Motor neuron (in vitro differentiated cells): ENCODE measurements at regions not wholly inside any gene's neighbourhood (a gene's known extent, or its start where the extent isn't known, plus 50 kb on each side); places are given as distances from the start of the nearest gene placed in this dataset.

ENCODE experiments used
- ATAC-seq, 8 experiments: fragments of 200-7000 bp; cut with Tn5 transposase; replicated peaks in 6 of 8; 2 replicates each; pipeline ENCODE4 v1.8.0; 2021; ENCODE audit warnings: mild to moderate bottlenecking in 8 of 8, moderate library complexity in 8 of 8
- H3K27ac ChIP-seq, 2 donors: fragments of 250-450 bp; sonication (Bioruptor Pico); 2 replicates each; pipeline ENCODE4 v1.9.0; 2021; ENCODE audit warnings: antibody characterized with exemption in 2 of 2, mild to moderate bottlenecking in 2 of 2, moderate library complexity in 1 of 2
- H3K4me1 ChIP-seq, 2 donors: fragments of 250-450 bp; sonication (Bioruptor Pico); replicated peaks in 1 of 2; 2 replicates each; pipeline ENCODE4 v1.6.1; 2021; ENCODE audit warnings: antibody characterized with exemption in 2 of 2, mild to moderate bottlenecking in 2 of 2, moderate library complexity in 1 of 2
- H3K4me3 ChIP-seq, 5 donors: fragments of 250-450 bp; sonication (Bioruptor Pico); 2 replicates each; pipeline ENCODE4 v1.9.0; 2021; ENCODE audit warnings: antibody characterized with exemption in 5 of 5, mild to moderate bottlenecking in 5 of 5, moderate library complexity in 4 of 5
- WGBS, 10 experiments: fragments of 450-650 bp; shearing (Covaris generic); methylation state at CpG; one replicate each; pipeline ENCODE4 v1.0.0; 2022; 5-methylcytosine and 5-hydroxymethylcytosine counted together
- in situ Hi-C, 9 experiments: fragments of 400-800 bp; cut with MboI; loops; one replicate each; pipeline ENCODE4 v1.15.0; 2021; ENCODE audit warnings: low sequenced_read_pairs in 9 of 9, low pct_unique_long_range_greater_than_20kb in 2 of 9; ENCODE audit not compliant: unreplicated experiment in 9 of 9

GRCh38 chr1:18535391-18536210 is 54.9 kb downstream of the KLHDC7A start:
- H3K4me1 ChIP-seq = no peaks in the 10 kb centered on the region
- ATAC-seq = no peak
- 0 to 100% (median 79%) methylated on average over 1 to 13 of the region's 14 CpGs; no CpG with 5 or more reads in 1 of the 10 experiments for WGBS, 10 experiments
- no peak overlapping the region for H3K4me3 ChIP-seq
- in situ Hi-C loops = no loop called here
- no peak overlapping the region for H3K27ac ChIP-seq

GRCh38 chr1:18536356-18536755 is 55.6 kb downstream of the KLHDC7A start:
- Histone ChIP-seq H3K4me1 (no peaks in the 10 kb centered on the region), H3K4me3 (no peak overlapping the region), H3K27ac (no peak overlapping the region)
- in situ Hi-C loops = no loop called here
- WGBS, 10 experiments = 50 to 79% (median 77%) methylated on average over 1 to 2 of the region's 2 CpGs; no CpG with 5 or more reads in 7 of the 10 experiments
- no peak for ATAC-seq

- in situ Hi-C loops = no loop called here
- Histone ChIP-seq H3K4me3 (no peak overlapping the region), H3K4me1 (peaks cover 1 to 4% of the 10 kb centered on the region in 2 donors), H3K27ac (no peak overlapping the region)
- ATAC-seq = no peak
- WGBS, 10 experiments = 0 to 87% (median 73%) methylated on average over 1 to 9 of the region's 9 CpGs; no CpG with 5 or more reads in 3 of the 10 experiments
Observed at GRCh38 chr1:18536915-18537314, 56.2 kb downstream of the KLHDC7A start.

- H3K4me3 ChIP-seq = no peak overlapping the region
- peak in 1 of 8 experiments; percentile 16 for ATAC-seq
- H3K27ac ChIP-seq = no peak overlapping the region
- in situ Hi-C loops = no loop called here
- 14 to 87% (median 77%) methylated on average over 1 to 16 of the region's 16 CpGs; no CpG with 5 or more reads in 2 of the 10 experiments for WGBS, 10 experiments
- peaks cover 8 to 11% of the 10 kb centered on the region in 2 donors for H3K4me1 ChIP-seq
Observed at GRCh38 chr1:18537386-18538306, 56.9 kb downstream of the KLHDC7A start.

- no peak overlapping the region for H3K4me3 ChIP-seq
- ATAC-seq = no peak
- in situ Hi-C loops = no loop called here
- 0 to 100% (median 58%) methylated on average over 1 to 4 of the region's 4 CpGs; no CpG with 5 or more reads in 2 of the 10 experiments for WGBS, 10 experiments
- H3K27ac ChIP-seq = no peak overlapping the region
- peaks cover 13 to 17% of the 10 kb centered on the region in 2 donors for H3K4me1 ChIP-seq
Observed at GRCh38 chr1:18539171-18539570, 58.4 kb downstream of the KLHDC7A start.

GRCh38 chr1:18540136-18540765 is 59.5 kb downstream of the KLHDC7A start:
- no peak overlapping the region for H3K27ac ChIP-seq
- ATAC-seq = no peak
- peaks cover 13 to 17% of the 10 kb centered on the region in 2 donors for H3K4me1 ChIP-seq
- 0 to 100% (median 86%) methylated on average over 1 to 2 of the region's 3 CpGs; no CpG with 5 or more reads in 5 of the 10 experiments for WGBS, 10 experiments
- in situ Hi-C loops = no loop called here
- H3K4me3 ChIP-seq = no peak overlapping the region

GRCh38 chr1:18541046-18541795 is 60.5 kb downstream of the KLHDC7A start:
- H3K4me1 ChIP-seq = peaks cover 16 to 17% of the 10 kb centered on the region in 2 donors
- no peak overlapping the region for H3K27ac ChIP-seq
- in situ Hi-C loops = no loop called here
- no peak overlapping the region for H3K4me3 ChIP-seq
- ATAC-seq = no peak
- WGBS, 10 experiments = 17 to 100% (median 86%) methylated on average over 1 to 9 of the region's 9 CpGs; no CpG with 5 or more reads in 3 of the 10 experiments

- WGBS, 10 experiments = 0 to 100% (median 22%) methylated on average over 1 to 7 of the region's 8 CpGs; no CpG with 5 or more reads in 4 of the 10 experiments
Observed at GRCh38 chr1:18542351-18542750, 61.6 kb downstream of the KLHDC7A start.

GRCh38 chr1:18546026-18546425 is 65.3 kb downstream of the KLHDC7A start:
- Histone ChIP-seq H3K4me1 (peaks cover 40 to 44% of the 10 kb centered on the region in 2 donors), H3K4me3 (no peak overlapping the region), H3K27ac (no peak overlapping the region)
- in situ Hi-C loops = no loop called here
- ATAC-seq = no peak
- 33 to 81% (median 59%) methylated on average over 2 to 7 of the region's 8 CpGs; no CpG with 5 or more reads in 4 of the 10 experiments for WGBS, 10 experiments

More at GRCh38 chr1:18542351-18542750, 61.6 kb downstream of the KLHDC7A start:
- Histone ChIP-seq H3K27ac (peak overlapping the region in 1 of 2 donors; percentile 43), H3K4me1 (peaks cover 17 to 18% of the 10 kb centered on the region in 2 donors), H3K4me3 (no peak overlapping the region)
- ATAC-seq = peak in 5 of 8 experiments; percentile 56 to 90 (median 81)
- in situ Hi-C loops = no loop called here

- WGBS, 10 experiments = 4 to 100% (median 72%) methylated on average over 1 to 4 of the region's 4 CpGs
- H3K27ac ChIP-seq = peak overlapping the region in 1 of 2 donors; percentile 10
- ATAC-seq = no peak
- in situ Hi-C loops = no loop called here
- H3K4me3 ChIP-seq = no peak overlapping the region
- peaks cover 31 to 37% of the 10 kb centered on the region in 2 donors for H3K4me1 ChIP-seq
Observed at GRCh38 chr1:18547460-18547859, 66.7 kb downstream of the KLHDC7A start.

- in situ Hi-C loops = no loop called here
- Histone ChIP-seq H3K4me3 (no peak overlapping the region), H3K4me1 (peaks cover 23 to 30% of the 10 kb centered on the region in 2 donors), H3K27ac (peak overlapping the region; percentile 16 to 26)
- WGBS, 10 experiments = 3 to 77% (median 57%) methylated on average over 3 to 6 of the region's 6 CpGs; no CpG with 5 or more reads in 5 of the 10 experiments
- ATAC-seq = peak in 7 of 8 experiments; percentile 29 to 74 (median 67)
Observed at GRCh38 chr1:18548643-18549042, 67.9 kb downstream of the KLHDC7A start.

- 8 to 95% (median 61%) methylated on average over 1 to 10 of the region's 10 CpGs; no CpG with 5 or more reads in 2 of the 10 experiments for WGBS, 10 experiments
- in situ Hi-C loops = no loop called here
Observed at GRCh38 chr1:18549106-18549505, 68.4 kb downstream of the KLHDC7A start.

More at GRCh38 chr1:18549106-18549505, 68.4 kb downstream of the KLHDC7A start:
- H3K4me1 ChIP-seq = peaks cover 23 to 30% of the 10 kb centered on the region in 2 donors
- no peak overlapping the region for H3K27ac ChIP-seq
- ATAC-seq = peak in 5 of 8 experiments; percentile 54 to 82 (median 74)
- no peak overlapping the region for H3K4me3 ChIP-seq
